ENCODE measurements at regions not wholly inside any gene's neighbourhood (a gene's known extent, or its start where the extent isn't known, plus 50 kb on each side); places are given as distances from the start of the nearest gene placed in this dataset.

GRCh38 chr16:72425571-72426341 is 253.8 kb upstream of the PMFBP1 start:
- peaks cover 4% of the 10 kb centered on the region; the same call in 1 of the 2 replicates for H3K4me1 ChIP-seq (ENCODE audit: insufficient read depth, low read length)
- H3K36me3 ChIP-seq (ENCODE audit: insufficient read depth, low read depth, low read length), result peaks cover 13% of the 10 kb centered on the region
- H3K9me3 ChIP-seq (ENCODE audit: insufficient read depth, low read depth, low read length), result peaks cover 16% of the 10 kb centered on the region
- H3K9ac ChIP-seq (ENCODE audit: low read depth, low read length), result no peak overlapping the region
- no peaks in the 10 kb centered on the region for H3K27me3 ChIP-seq (ENCODE audit: insufficient read depth, low read length)
- H3K27ac ChIP-seq (ENCODE audit: low read length), result no peak overlapping the region
- H3K4me3 ChIP-seq (ENCODE audit: low read length), result no peak overlapping the region

GRCh38 chr16:72424757-72425156 is 252.8 kb upstream of the PMFBP1 start:
- H3K27me3 ChIP-seq (ENCODE audit: insufficient read depth, low read length), result no peaks in the 10 kb centered on the region
- peaks cover 16% of the 10 kb centered on the region for H3K9me3 ChIP-seq (ENCODE audit: insufficient read depth, low read depth, low read length)
- H3K4me3 ChIP-seq (ENCODE audit: low read length), result no peak overlapping the region
- H3K4me1 ChIP-seq (ENCODE audit: insufficient read depth, low read length), result peaks cover 4% of the 10 kb centered on the region; the same call in 1 of the 2 replicates
- H3K9ac ChIP-seq (ENCODE audit: low read depth, low read length), result no peak overlapping the region
- H3K36me3 ChIP-seq (ENCODE audit: insufficient read depth, low read depth, low read length), result peaks cover 13% of the 10 kb centered on the region
- no peak overlapping the region for H3K27ac ChIP-seq (ENCODE audit: low read length)

- no peaks in the 10 kb centered on the region for H3K27me3 ChIP-seq (ENCODE audit: insufficient read depth, low read length)
- H3K4me3 ChIP-seq (ENCODE audit: low read length), result no peak overlapping the region
- peaks cover 4% of the 10 kb centered on the region; the same call in 1 of the 2 replicates for H3K4me1 ChIP-seq (ENCODE audit: insufficient read depth, low read length)
- H3K9ac ChIP-seq (ENCODE audit: low read depth, low read length), result no peak overlapping the region
- H3K27ac ChIP-seq (ENCODE audit: low read length), result no peak overlapping the region
- peaks cover 16% of the 10 kb centered on the region for H3K9me3 ChIP-seq (ENCODE audit: insufficient read depth, low read depth, low read length)
- H3K36me3 ChIP-seq (ENCODE audit: insufficient read depth, low read depth, low read length), result peaks cover 13% of the 10 kb centered on the region
Observed at GRCh38 chr16:72422308-72422897, 250.4 kb upstream of the PMFBP1 start.

GRCh38 chr16:72419638-72420037 is 247.7 kb upstream of the PMFBP1 start:
- H3K9ac ChIP-seq (ENCODE audit: low read depth, low read length), result no peak overlapping the region
- no peaks in the 10 kb centered on the region for H3K27me3 ChIP-seq (ENCODE audit: insufficient read depth, low read length)
- H3K27ac ChIP-seq (ENCODE audit: low read length), result no peak overlapping the region
- H3K4me3 ChIP-seq (ENCODE audit: low read length), result no peak overlapping the region
- H3K36me3 ChIP-seq (ENCODE audit: insufficient read depth, low read depth, low read length), result peaks cover 13% of the 10 kb centered on the region
- peaks cover under 1% of the 10 kb centered on the region; the same call in 1 of the 2 replicates for H3K4me1 ChIP-seq (ENCODE audit: insufficient read depth, low read length)
- H3K9me3 ChIP-seq (ENCODE audit: insufficient read depth, low read depth, low read length), result peaks cover 16% of the 10 kb centered on the region

GRCh38 chr16:72415379-72415778 is 243.4 kb upstream of the PMFBP1 start:
- Histone ChIP-seq H3K27me3 (ENCODE audit: insufficient read depth, low read length) (no peaks in the 10 kb centered on the region), H3K9ac (ENCODE audit: low read depth, low read length) (no peak overlapping the region), H3K36me3 (ENCODE audit: insufficient read depth, low read depth, low read length) (no peaks in the 10 kb centered on the region), H3K4me1 (ENCODE audit: insufficient read depth, low read length) (peaks cover 3% of the 10 kb centered on the region; the same call in 1 of the 2 replicates), H3K27ac (ENCODE audit: low read length) (no peak overlapping the region), H3K4me3 (ENCODE audit: low read length) (no peak overlapping the region), H3K9me3 (ENCODE audit: insufficient read depth, low read depth, low read length) (no peaks in the 10 kb centered on the region)

GRCh38 chr16:72410492-72410891 is 238.5 kb upstream of the PMFBP1 start:
- Histone ChIP-seq H3K9ac (ENCODE audit: low read depth, low read length) (no peak overlapping the region), H3K27me3 (ENCODE audit: insufficient read depth, low read length) (no peaks in the 10 kb centered on the region), H3K4me3 (ENCODE audit: low read length) (no peak overlapping the region), H3K36me3 (ENCODE audit: insufficient read depth, low read depth, low read length) (no peaks in the 10 kb centered on the region), H3K4me1 (ENCODE audit: insufficient read depth, low read length) (peaks cover 7% of the 10 kb centered on the region), H3K9me3 (ENCODE audit: insufficient read depth, low read depth, low read length) (no peaks in the 10 kb centered on the region), H3K27ac (ENCODE audit: low read length) (no peak overlapping the region)

GRCh38 chr16:72409423-72409822 is 237.5 kb upstream of the PMFBP1 start:
- H3K9ac ChIP-seq (ENCODE audit: low read depth, low read length), result no peak overlapping the region
- no peak overlapping the region for H3K27ac ChIP-seq (ENCODE audit: low read length)
- H3K27me3 ChIP-seq (ENCODE audit: insufficient read depth, low read length), result no peaks in the 10 kb centered on the region
- H3K4me1 ChIP-seq (ENCODE audit: insufficient read depth, low read length), result peaks cover 7% of the 10 kb centered on the region
- no peaks in the 10 kb centered on the region for H3K9me3 ChIP-seq (ENCODE audit: insufficient read depth, low read depth, low read length)
- no peak overlapping the region for H3K4me3 ChIP-seq (ENCODE audit: low read length)
- no peaks in the 10 kb centered on the region for H3K36me3 ChIP-seq (ENCODE audit: insufficient read depth, low read depth, low read length)

GRCh38 chr16:72406390-72406789 is 234.4 kb upstream of the PMFBP1 start:
- Histone ChIP-seq H3K9me3 (ENCODE audit: insufficient read depth, low read depth, low read length) (no peaks in the 10 kb centered on the region), H3K9ac (ENCODE audit: low read depth, low read length) (no peak overlapping the region), H3K36me3 (ENCODE audit: insufficient read depth, low read depth, low read length) (no peaks in the 10 kb centered on the region), H3K4me1 (ENCODE audit: insufficient read depth, low read length) (peaks cover 7% of the 10 kb centered on the region), H3K4me3 (ENCODE audit: low read length) (no peak overlapping the region), H3K27ac (ENCODE audit: low read length) (no peak overlapping the region), H3K27me3 (ENCODE audit: insufficient read depth, low read length) (no peaks in the 10 kb centered on the region)

GRCh38 chr16:72404299-72404698 is 232.3 kb upstream of the PMFBP1 start:
- Histone ChIP-seq H3K27ac (ENCODE audit: low read length) (no peak overlapping the region), H3K4me3 (ENCODE audit: low read length) (no peak overlapping the region), H3K27me3 (ENCODE audit: insufficient read depth, low read length) (no peaks in the 10 kb centered on the region), H3K4me1 (ENCODE audit: insufficient read depth, low read length) (no peaks in the 10 kb centered on the region; the same call in 1 of the 2 replicates), H3K36me3 (ENCODE audit: insufficient read depth, low read depth, low read length) (no peaks in the 10 kb centered on the region), H3K9ac (ENCODE audit: low read depth, low read length) (no peak overlapping the region), H3K9me3 (ENCODE audit: insufficient read depth, low read depth, low read length) (no peaks in the 10 kb centered on the region)

- Histone ChIP-seq H3K9me3 (ENCODE audit: insufficient read depth, low read depth, low read length) (no peaks in the 10 kb centered on the region), H3K27me3 (ENCODE audit: insufficient read depth, low read length) (no peaks in the 10 kb centered on the region), H3K4me1 (ENCODE audit: insufficient read depth, low read length) (no peaks in the 10 kb centered on the region), H3K9ac (ENCODE audit: low read depth, low read length) (no peak overlapping the region), H3K4me3 (ENCODE audit: low read length) (no peak overlapping the region), H3K27ac (ENCODE audit: low read length) (no peak overlapping the region), H3K36me3 (ENCODE audit: insufficient read depth, low read depth, low read length) (no peaks in the 10 kb centered on the region)
Observed at GRCh38 chr16:72401084-72401361, 229.1 kb upstream of the PMFBP1 start.

GRCh38 chr16:72400257-72401083 is 228.5 kb upstream of the PMFBP1 start:
- H3K36me3 ChIP-seq (ENCODE audit: insufficient read depth, low read depth, low read length), result no peaks in the 10 kb centered on the region
- H3K9ac ChIP-seq (ENCODE audit: low read depth, low read length), result no peak overlapping the region
- no peaks in the 10 kb centered on the region for H3K4me1 ChIP-seq (ENCODE audit: insufficient read depth, low read length)
- no peaks in the 10 kb centered on the region; the same call in 1 of the 2 replicates for H3K9me3 ChIP-seq (ENCODE audit: insufficient read depth, low read depth, low read length)
- no peak overlapping the region for H3K4me3 ChIP-seq (ENCODE audit: low read length)
- H3K27me3 ChIP-seq (ENCODE audit: insufficient read depth, low read length), result no peaks in the 10 kb centered on the region
- H3K27ac ChIP-seq (ENCODE audit: low read length), result no peak overlapping the region

All from iPS-20b (cell line).